PC-9 (cell line): ENCODE measurements at regions not wholly inside any gene's neighbourhood (a gene's known extent, or its start where the extent isn't known, plus 50 kb on each side); places are given as distances from the start of the nearest gene placed in this dataset.

Experiments
- CTCF ChIP-seq: fragments of 200-600 bp; sonication (generic); conservative IDR thresholded peaks from 2 replicates; pipeline ENCODE4 v1.6.1; 2017; ENCODE audit warnings: mixed run types, antibody characterized with exemption, mild to moderate bottlenecking, moderate library complexity
- EZH2 ChIP-seq: fragments of 200-600 bp; sonication (generic); IDR thresholded peaks from 2 replicates; pipeline ENCODE4 v1.8.0; 2017; ENCODE audit warnings: antibody characterized with exemption, low read depth

GRCh38 chr18:1267021-1267420, 362.4 kb downstream of the ADCYAP1 start:
- no peak for TF ChIP-seq EZH2
- no peak for TF ChIP-seq CTCF
